Medulla oblongata (tissue), 1 donor: ENCODE measurements at regions not wholly inside any gene's neighbourhood (a gene's known extent, or its start where the extent isn't known, plus 50 kb on each side); places are given as distances from the start of the nearest gene placed in this dataset.
"Not testable (repeated sequence)": the region's sequence is repeated elsewhere in the genome, so short reads cannot be mapped to it uniquely, and the experiment has no call there.

Source experiments
- DNase-seq: peaks from one replicate; pipeline ENCODE4 v3.0.0-alpha.2; 2015; ENCODE audit errors: extremely low spot score

GRCh38 chr6:14478381-14479225 lies 361.0 kb downstream of the CD83 start:
- peak; percentile 33 for DNase-seq

- DNase-seq, result not testable (repeated sequence)
These were observed 364.4 kb downstream of the CD83 start for GRCh38 chr6:14481946-14482345.

GRCh38 chr6:14487625-14488024 lies 370.1 kb downstream of the CD83 start:
- no peak for DNase-seq

- no peak for DNase-seq
These were observed 370.6 kb downstream of the CD83 start for GRCh38 chr6:14488180-14488579.

GRCh38 chr6:14489445-14489844 lies 371.9 kb downstream of the CD83 start:
- DNase-seq, result no peak

GRCh38 chr6:14498748-14499147 lies 381.2 kb downstream of the CD83 start:
- no peak for DNase-seq

- DNase-seq, result no peak
These were observed 381.7 kb downstream of the CD83 start for GRCh38 chr6:14499309-14499708.

- DNase-seq, result no peak
These were observed 382.3 kb downstream of the CD83 start for GRCh38 chr6:14499841-14500240.

GRCh38 chr6:14500809-14501208 lies 383.2 kb downstream of the CD83 start:
- no peak for DNase-seq

GRCh38 chr6:14501240-14501639 lies 383.7 kb downstream of the CD83 start:
- DNase-seq, result no peak

- no peak for DNase-seq
These were observed 384.3 kb downstream of the CD83 start for GRCh38 chr6:14501914-14502313.

GRCh38 chr6:14502551-14502950 lies 385.0 kb downstream of the CD83 start:
- DNase-seq, result no peak

- DNase-seq, result no peak
These were observed 387.8 kb downstream of the CD83 start for GRCh38 chr6:14505401-14505800.

- DNase-seq, result no peak
These were observed 389.2 kb downstream of the CD83 start for GRCh38 chr6:14506656-14507246.

GRCh38 chr6:14509120-14509519 lies 391.5 kb downstream of the CD83 start:
- DNase-seq, result no peak

GRCh38 chr6:14510038-14510437 lies 392.5 kb downstream of the CD83 start:
- DNase-seq, result no peak

GRCh38 chr6:14511061-14511586 lies 393.6 kb downstream of the CD83 start:
- DNase-seq, result no peak

GRCh38 chr6:14512246-14512645 lies 394.7 kb downstream of the CD83 start:
- no peak for DNase-seq

GRCh38 chr6:14513496-14514393 lies 396.2 kb downstream of the CD83 start:
- DNase-seq, result no peak

- no peak for DNase-seq
These were observed 399.4 kb downstream of the CD83 start for GRCh38 chr6:14516956-14517355.

- DNase-seq, result no peak
These were observed 400.0 kb downstream of the CD83 start for GRCh38 chr6:14517516-14518105.
